DMS53 (cell line): ENCODE measurements at regions not wholly inside any gene's neighbourhood (a gene's known extent, or its start where the extent isn't known, plus 50 kb on each side); places are given as distances from the start of the nearest gene placed in this dataset.

ENCODE experiments used
- DNase-seq: peaks from one replicate; lab custom pipeline; 2025; lab: John Stamatoyannopoulos, UW

DNA sequence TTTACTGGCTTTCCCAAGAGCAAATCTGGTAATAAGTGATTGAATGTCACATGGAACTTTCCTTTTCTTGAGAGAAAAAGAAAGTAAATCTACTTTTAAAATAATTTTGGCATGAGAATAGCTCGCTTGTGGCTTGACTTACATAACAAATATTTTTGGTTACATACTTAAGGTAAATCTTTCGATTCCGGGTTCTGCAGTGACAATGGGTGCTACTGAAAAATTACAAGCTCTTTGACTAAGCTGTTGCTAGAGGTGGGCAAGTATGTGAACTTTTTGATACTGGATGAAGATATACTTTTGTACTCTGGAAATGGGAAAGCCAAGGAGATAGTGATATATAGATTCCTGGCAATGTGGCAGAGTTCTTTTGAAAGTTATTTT, 51.9 kb upstream of the OTOL1 start:
- DNase-seq, result no peak

DNA sequence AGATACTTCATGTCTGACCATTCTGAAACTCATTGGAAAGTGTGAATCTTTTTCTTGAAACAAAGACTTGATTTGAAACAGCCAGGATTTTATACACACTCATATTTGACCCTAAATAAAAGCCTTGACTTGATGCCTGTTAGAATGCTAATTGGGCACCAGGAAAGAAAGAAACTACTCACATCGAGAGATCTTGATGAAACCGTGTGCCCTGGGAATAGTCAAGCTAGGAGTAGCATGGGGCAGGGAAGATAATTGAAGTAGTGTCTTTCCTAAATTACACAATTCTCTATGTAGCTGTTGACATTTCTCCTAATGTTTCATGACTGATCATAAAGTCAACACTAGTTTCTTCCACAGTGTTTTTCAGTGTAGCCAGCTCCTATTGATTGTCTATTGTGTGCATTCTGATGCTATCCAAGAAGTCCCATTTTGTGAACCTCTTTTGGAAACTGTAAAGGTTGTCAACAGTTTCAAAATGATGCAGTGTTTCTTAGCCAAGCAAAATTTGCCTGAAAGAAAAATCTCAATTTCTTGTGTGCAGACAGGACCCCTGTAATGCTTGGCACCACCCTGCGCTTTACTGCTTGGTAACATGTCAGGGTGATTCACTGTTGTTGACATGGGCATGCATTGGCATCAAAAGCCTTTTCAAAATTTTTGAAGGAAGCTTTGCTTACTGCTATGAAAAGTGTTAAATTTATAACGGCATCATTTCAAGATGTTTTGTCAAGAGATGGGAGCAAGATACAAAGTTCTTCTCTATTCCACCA, 52.5 kb upstream of the OTOL1 start:
- DNase-seq, result peak; percentile 13

DNA sequence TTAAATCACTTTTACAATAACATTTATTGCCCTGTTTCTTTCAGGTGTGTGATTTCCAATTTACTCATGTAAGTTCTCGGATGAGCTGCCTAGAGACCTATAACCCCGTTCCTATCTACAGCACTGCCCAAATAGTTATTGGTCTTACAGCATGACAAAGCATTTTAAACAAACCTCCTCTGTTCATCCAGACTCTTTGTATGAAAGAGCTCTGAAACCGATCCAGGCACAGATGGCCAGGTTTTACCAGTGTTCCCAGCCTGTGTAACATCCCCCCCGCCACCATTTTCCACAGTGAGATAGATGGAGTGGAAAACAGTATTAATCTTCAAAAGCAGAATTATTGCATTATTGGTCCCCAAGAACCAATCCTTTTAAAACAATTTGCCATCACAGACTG, 59.0 kb upstream of the SPTSSB start:
- no peak for DNase-seq

DNA sequence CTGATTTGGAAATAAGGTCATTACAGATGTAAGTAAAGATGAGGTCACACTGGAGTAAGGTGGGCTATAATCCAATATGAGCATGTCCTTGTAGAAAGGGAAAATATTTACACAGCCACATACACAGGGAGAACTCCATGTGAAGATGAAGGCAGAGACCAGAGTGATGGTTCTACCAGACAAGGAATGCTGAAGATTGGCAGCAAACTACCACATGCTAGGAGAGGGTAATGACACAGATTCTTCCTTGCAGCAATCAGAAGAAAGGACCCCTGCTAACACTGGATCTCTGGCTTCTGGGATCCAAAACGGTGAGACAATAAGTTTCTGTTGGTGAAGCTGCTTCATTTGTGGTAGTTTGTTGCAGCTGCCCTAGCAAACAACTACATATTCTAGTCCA, 56.0 kb upstream of the SPTSSB start:
- no peak for DNase-seq

DNA sequence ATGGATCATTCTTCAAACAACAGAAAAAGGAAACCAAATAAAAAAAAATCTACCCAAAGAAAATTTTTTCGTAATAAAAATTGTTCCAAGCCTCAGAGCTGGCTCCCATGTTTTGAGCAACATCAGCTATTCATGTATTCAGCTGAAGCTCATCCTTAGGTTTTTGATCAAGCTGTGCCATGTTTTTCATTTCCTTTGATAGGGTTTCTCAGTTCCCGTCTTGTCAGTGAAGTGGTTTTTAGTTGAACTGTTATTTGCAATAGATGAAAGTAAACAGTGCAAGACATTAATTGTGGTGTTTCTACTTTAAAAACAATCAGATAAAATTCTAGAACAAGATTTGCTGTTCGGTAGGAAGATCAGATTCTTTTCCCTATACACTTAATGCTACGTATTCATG, 55.4 kb upstream of the SPTSSB start:
- no peak for DNase-seq

DNA sequence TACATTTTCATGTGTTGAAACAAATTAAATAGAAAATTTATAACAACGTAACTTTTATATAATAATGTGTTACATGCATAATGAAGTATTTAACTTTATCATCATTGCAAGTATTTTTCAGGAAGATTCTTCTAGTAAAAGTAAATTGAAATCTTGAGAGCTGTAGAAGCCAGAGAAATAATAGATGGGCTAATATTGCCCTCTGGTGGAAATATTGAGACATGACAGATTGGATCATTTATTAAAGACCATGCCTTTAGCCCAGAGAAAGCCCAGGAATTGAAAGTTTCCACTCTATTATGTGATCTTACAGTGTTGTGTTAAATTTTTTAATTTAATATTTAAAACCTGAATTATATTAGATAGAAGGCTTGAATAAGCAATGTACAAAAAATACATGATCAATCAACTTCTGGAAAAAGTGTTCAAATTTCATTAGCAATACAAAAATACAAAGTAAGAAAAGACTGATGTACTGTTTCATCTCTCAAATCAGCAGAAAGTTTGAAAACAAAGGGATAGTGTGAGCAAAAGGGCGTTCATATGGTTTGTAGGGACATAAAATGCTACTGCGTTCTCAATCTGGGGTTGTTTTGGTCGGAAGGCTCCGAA, 52.7 kb upstream of the SPTSSB start:
- peak; percentile 50 for DNase-seq

DNA sequence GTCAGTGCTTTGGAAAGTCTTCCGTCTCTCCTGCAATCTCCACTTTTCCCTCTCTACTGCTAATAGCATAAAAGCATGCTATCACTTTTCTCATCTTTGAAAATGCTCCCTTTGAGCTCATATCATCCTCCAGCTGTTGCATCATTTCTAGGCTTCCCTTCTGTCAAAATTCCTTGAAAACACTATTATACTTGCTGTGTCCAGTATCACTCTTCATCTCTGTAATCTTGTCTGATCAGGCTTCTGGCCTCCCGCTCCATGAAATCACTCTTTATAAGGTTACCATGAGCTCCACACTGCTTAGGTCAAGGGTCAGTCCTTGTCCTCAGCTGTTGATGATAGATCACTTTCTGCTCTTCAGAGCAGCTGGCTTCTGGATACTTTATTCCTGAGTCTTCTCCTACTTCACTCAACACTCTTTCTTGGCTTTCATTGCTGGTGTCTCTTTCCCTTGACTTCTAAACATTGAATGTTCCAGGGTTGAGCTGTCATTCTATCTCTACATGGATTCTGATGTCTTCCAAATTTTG, 50.9 kb upstream of the SPTSSB start:
- peak; percentile 17 for DNase-seq
